ENCODE measurements at regions not wholly inside any gene's neighbourhood (a gene's known extent, or its start where the extent isn't known, plus 50 kb on each side); places are given as distances from the start of the nearest gene placed in this dataset.
A peak's percentile ranks its signal among the peaks of the same experiment; 100 is the strongest.

DNA sequence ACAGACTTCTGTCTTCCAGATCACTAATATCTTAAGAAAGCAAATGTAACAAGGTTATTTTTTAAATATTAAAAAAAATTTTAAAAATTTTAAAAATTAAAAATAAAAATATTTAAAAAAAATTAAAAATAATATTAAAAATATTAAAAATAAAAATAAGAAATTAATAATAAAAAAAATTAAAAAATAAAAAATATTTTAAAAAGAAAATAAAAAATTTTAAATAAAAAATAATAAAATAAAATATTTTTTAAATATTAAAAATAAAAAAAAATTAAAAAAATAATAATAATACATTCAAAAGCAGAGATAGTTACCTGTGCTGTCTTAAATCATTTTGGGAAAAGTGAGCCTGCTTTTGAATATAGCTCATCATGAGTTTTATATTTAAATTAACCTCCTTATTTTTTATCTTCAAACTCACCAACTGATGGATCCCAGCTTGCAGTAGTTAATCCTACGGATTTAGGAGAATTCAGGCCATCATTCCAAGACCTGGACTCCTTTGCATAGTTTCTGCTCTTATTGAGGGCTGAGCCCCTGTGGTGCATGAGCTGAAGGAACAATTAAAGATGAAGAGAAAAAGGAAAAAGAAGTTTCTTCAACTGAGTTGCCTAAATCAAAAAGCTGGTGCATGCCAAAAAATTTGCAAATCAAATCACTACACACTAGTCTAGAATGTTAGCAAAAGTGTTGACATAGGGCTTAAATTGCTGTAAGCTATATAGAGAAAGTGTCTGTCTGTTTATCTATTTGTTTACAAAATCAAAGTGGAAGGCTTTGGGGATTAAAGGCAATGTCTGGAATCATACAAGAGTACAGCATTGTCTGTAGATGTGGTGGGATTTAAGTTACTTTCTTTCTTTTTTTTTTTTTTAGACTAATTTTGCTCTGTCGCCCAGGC, 50.5 kb upstream of the ZNF438 start:
- no peaks in the 10 kb centered on the region for H3K9me3 ChIP-seq (ENCODE audit: low read depth, low read length)
- peaks cover 3% of the 10 kb centered on the region for H3K4me1 ChIP-seq (ENCODE audit: insufficient read depth, low read length)
- DNase-seq (ENCODE audit: insufficient read length, low spot score, missing footprints), result no peak
- no peaks in the 10 kb centered on the region for H3K36me3 ChIP-seq (ENCODE audit: insufficient read depth, low read length)
- no peak overlapping the region for H3K27ac ChIP-seq (ENCODE audit: low read depth, low read length)
- no peak overlapping the region for H3K4me2 ChIP-seq (ENCODE audit: insufficient read depth, low read length)
- H3K4me3 ChIP-seq (ENCODE audit: insufficient read depth, low read length), result no peak overlapping the region
- no peak overlapping the region for H2AFZ ChIP-seq (ENCODE audit: low read length)
- TF ChIP-seq, protein P1, sequence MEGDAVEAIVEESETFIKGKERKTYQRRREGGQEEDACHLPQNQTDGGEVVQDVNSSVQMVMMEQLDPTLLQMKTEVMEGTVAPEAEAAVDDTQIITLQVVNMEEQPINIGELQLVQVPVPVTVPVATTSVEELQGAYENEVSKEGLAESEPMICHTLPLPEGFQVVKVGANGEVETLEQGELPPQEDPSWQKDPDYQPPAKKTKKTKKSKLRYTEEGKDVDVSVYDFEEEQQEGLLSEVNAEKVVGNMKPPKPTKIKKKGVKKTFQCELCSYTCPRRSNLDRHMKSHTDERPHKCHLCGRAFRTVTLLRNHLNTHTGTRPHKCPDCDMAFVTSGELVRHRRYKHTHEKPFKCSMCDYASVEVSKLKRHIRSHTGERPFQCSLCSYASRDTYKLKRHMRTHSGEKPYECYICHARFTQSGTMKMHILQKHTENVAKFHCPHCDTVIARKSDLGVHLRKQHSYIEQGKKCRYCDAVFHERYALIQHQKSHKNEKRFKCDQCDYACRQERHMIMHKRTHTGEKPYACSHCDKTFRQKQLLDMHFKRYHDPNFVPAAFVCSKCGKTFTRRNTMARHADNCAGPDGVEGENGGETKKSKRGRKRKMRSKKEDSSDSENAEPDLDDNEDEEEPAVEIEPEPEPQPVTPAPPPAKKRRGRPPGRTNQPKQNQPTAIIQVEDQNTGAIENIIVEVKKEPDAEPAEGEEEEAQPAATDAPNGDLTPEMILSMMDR (IDR thresholded peaks at IDR 0.05; ENCODE audit: extremely low read depth, low read depth, low read length), result no peak
- no peaks in the 10 kb centered on the region for H3K79me2 ChIP-seq (ENCODE audit: insufficient read depth, low read length)
- no peaks in the 10 kb centered on the region for H3K27me3 ChIP-seq (ENCODE audit: insufficient read depth, low read length)
- H4K20me1 ChIP-seq (ENCODE audit: insufficient read depth, low read length), result no peaks in the 10 kb centered on the region

DNA sequence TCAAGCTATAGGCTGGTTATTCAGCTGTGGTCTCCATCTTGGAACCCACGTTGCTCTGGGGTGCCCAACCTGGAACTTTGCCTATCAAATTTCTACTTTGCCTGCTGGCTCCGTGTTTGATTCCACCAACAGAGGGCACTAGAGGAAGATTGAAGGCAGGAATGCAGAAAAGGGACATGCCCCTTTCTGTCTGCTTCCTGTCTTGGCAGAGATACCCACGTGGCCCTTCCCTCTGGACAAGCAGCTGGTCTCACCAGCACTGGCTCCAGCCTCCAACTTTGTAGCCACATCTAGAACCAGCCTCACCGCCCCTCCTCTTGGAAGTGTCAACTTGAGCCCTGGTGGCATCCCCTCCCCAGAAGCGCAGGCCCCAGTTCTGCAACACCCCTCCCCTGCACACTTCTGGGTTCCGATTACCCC, 52.1 kb upstream of the ZNF438 start:
- H3K4me1 ChIP-seq (ENCODE audit: insufficient read depth, low read length), result peaks cover 3% of the 10 kb centered on the region
- no peak overlapping the region for H3K4me2 ChIP-seq (ENCODE audit: insufficient read depth, low read length)
- H3K9me3 ChIP-seq (ENCODE audit: low read depth, low read length), result no peaks in the 10 kb centered on the region
- no peaks in the 10 kb centered on the region for H3K79me2 ChIP-seq (ENCODE audit: insufficient read depth, low read length)
- peak; percentile 68 for DNase-seq (ENCODE audit: insufficient read length, low spot score, missing footprints)
- no peaks in the 10 kb centered on the region for H3K27me3 ChIP-seq (ENCODE audit: insufficient read depth, low read length)
- H3K27ac ChIP-seq (ENCODE audit: low read depth, low read length), result no peak overlapping the region
- no peak overlapping the region for H3K4me3 ChIP-seq (ENCODE audit: insufficient read depth, low read length)
- peak overlapping the region; percentile 78 for H2AFZ ChIP-seq (ENCODE audit: low read length)
- no peaks in the 10 kb centered on the region for H3K36me3 ChIP-seq (ENCODE audit: insufficient read depth, low read length)
- H4K20me1 ChIP-seq (ENCODE audit: insufficient read depth, low read length), result no peaks in the 10 kb centered on the region
- TF ChIP-seq, protein P1 (IDR thresholded peaks at IDR 0.05; ENCODE audit: extremely low read depth, low read depth, low read length), result peak; percentile 63

DNA sequence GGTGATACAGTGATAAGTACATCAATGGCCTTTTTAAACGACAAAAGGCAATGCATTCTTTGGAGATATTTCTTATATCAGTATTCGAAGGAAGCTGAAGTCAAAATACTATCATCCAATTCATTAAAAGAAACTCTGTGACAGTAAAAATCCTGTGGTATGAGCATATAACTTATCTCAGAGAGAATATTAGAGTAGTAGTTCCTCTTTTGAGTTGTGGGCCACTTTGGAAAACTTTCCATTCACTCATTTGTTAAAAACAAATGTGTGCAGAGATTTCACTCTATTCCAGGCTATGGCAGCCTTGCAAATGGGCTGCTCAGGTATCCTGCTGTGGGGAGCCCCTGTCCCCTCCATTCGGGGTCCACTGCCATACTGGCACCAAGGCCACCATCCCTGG, 55.3 kb upstream of the ZNF438 start:
- Histone ChIP-seq H3K4me2 (ENCODE audit: insufficient read depth, low read length) (no peak overlapping the region), H3K4me1 (ENCODE audit: insufficient read depth, low read length) (peaks cover 3% of the 10 kb centered on the region), H4K20me1 (ENCODE audit: insufficient read depth, low read length) (no peaks in the 10 kb centered on the region), H3K79me2 (ENCODE audit: insufficient read depth, low read length) (no peaks in the 10 kb centered on the region), H2AFZ (ENCODE audit: low read length) (no peak overlapping the region), H3K27me3 (ENCODE audit: insufficient read depth, low read length) (no peaks in the 10 kb centered on the region), H3K27ac (ENCODE audit: low read depth, low read length) (no peak overlapping the region), H3K36me3 (ENCODE audit: insufficient read depth, low read length) (no peaks in the 10 kb centered on the region), H3K9me3 (ENCODE audit: low read depth, low read length) (no peaks in the 10 kb centered on the region), H3K4me3 (ENCODE audit: insufficient read depth, low read length) (no peak overlapping the region)
- no peak for DNase-seq (ENCODE audit: insufficient read length, low spot score, missing footprints)
- TF ChIP-seq, protein P1 (IDR thresholded peaks at IDR 0.05; ENCODE audit: extremely low read depth, low read depth, low read length), result no peak

DNA sequence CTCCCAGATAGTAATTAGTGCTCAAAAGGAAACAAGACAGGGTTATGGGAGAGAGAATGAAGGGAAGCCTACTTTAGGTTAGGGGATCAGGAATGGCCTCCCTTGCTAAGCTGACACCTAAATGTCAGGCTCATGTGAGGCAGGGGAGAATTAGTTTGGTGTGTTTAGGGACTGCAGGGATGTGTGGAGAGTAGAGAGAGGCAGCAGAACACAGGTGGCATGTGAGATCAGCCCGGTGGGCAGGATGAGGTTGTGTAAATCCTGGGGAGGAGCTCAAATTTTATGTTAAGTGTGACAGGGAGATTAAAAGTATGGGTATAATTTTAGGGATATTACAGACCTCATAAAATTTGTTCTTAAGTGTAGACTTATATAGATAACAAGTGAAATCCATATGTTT, 56.2 kb upstream of the ZNF438 start:
- DNase-seq (ENCODE audit: insufficient read length, low spot score, missing footprints), result no peak
- H3K27me3 ChIP-seq (ENCODE audit: insufficient read depth, low read length), result no peaks in the 10 kb centered on the region
- peaks cover 3% of the 10 kb centered on the region for H3K4me1 ChIP-seq (ENCODE audit: insufficient read depth, low read length)
- H3K4me3 ChIP-seq (ENCODE audit: insufficient read depth, low read length), result no peak overlapping the region
- TF ChIP-seq, protein P1 (IDR thresholded peaks at IDR 0.05; ENCODE audit: extremely low read depth, low read depth, low read length), result no peak
- H3K4me2 ChIP-seq (ENCODE audit: insufficient read depth, low read length), result no peak overlapping the region
- H3K79me2 ChIP-seq (ENCODE audit: insufficient read depth, low read length), result no peaks in the 10 kb centered on the region
- H2AFZ ChIP-seq (ENCODE audit: low read length), result peak overlapping the region; percentile 2
- no peaks in the 10 kb centered on the region for H4K20me1 ChIP-seq (ENCODE audit: insufficient read depth, low read length)
- no peaks in the 10 kb centered on the region for H3K36me3 ChIP-seq (ENCODE audit: insufficient read depth, low read length)
- H3K27ac ChIP-seq (ENCODE audit: low read depth, low read length), result no peak overlapping the region
- H3K9me3 ChIP-seq (ENCODE audit: low read depth, low read length), result no peaks in the 10 kb centered on the region
